Esophagus squamous epithelium (tissue), 5 donors: ENCODE measurements at regions not wholly inside any gene's neighbourhood (a gene's known extent, or its start where the extent isn't known, plus 50 kb on each side); places are given as distances from the start of the nearest gene placed in this dataset.

Experiments used
- DNase-seq: peaks from one replicate; lab custom pipeline; 2025; lab: John Stamatoyannopoulos, UW
- H3K27ac ChIP-seq, 4 donors: fragments of 200-600 bp; sonication (generic); one replicate each; pipeline ENCODE4 v1.5.1; 2016 to 2019; ENCODE audit warnings: mild to moderate bottlenecking in 1 of 4
- H3K27me3 ChIP-seq, 4 donors: fragments of 200-600 bp; sonication (generic); 1 replicate in 3 of 4; 2 replicates in 1 of 4; pipeline versions ENCODE4 v1.5.1 to v1.6.0; 2017 to 2021; ENCODE audit warnings: antibody characterized with exemption in 1 of 4
- H3K36me3 ChIP-seq, 3 donors: fragments of 200-600 bp; sonication (generic); one replicate each; pipeline ENCODE4 v1.5.1; 2016 to 2019
- H3K4me1 ChIP-seq, 3 donors: fragments of 200-600 bp; sonication (generic); one replicate each; pipeline ENCODE4 v1.5.1; 2017 to 2019
- H3K4me3 ChIP-seq, 4 donors: fragments of 200-600 bp; sonication (generic); 1 replicate in 3 of 4; 2 replicates in 1 of 4; pipeline ENCODE4 v1.5.1; 2016 to 2019; ENCODE audit warnings: mild to moderate bottlenecking in 2 of 4, moderate library complexity in 1 of 4
- H3K9me3 ChIP-seq, 3 donors: fragments of 200-600 bp; sonication (generic); one replicate each; pipeline ENCODE4 v1.5.1; 2016 to 2019
- POLR2A ChIP-seq, 4 donors: fragments of 450-650 bp; IDR thresholded peaks; one replicate each; pipeline ENCODE4 v1.6.1; 2017; ENCODE audit warnings: antibody characterized with exemption in 4 of 4, mild to moderate bottlenecking in 4 of 4, moderate library complexity in 3 of 4
- WGBS, 2 donors: methylation state at CpG; one replicate each; pipeline ENCODE4 v1.1.5; 2018; 5-methylcytosine and 5-hydroxymethylcytosine counted together
- intact Hi-C: fragments of 100-400 bp; cut with DNase I; formaldehyde crosslinking; loops from one replicate; pipeline ENCODE4 v1.15.0; 2022
- TF ChIP-seq, protein P1 (sequence below), 6 experiments: fragments of 450-650 bp in 4 of 6; fragments of 200-600 bp in 2 of 6; sonication (generic) in 2 of 6; IDR thresholded peaks; one replicate each; pipeline ENCODE4 v1.5.1; 2016 to 2019; ENCODE audit warnings: antibody characterized with exemption in 6 of 6, mild to moderate bottlenecking in 4 of 6, moderate library complexity in 4 of 6
- donor health status: DM: yes; HTN: yes; CAD: no.

GRCh38 chr4:54844911-54845310 lies 187.2 kb downstream of the KIT start:
- peaks cover 0 to 4% (median 0%) of the 10 kb centered on the region in 4 donors for H3K27me3 ChIP-seq
- no peaks in the 10 kb centered on the region for H3K9me3 ChIP-seq
- peaks cover 0 to 9% (median 0%) of the 10 kb centered on the region in 3 donors for H3K4me1 ChIP-seq
- no peaks in the 10 kb centered on the region for H3K36me3 ChIP-seq
- intact Hi-C loops = no loop called here
- no peak for DNase-seq
- TF ChIP-seq, protein P1, sequence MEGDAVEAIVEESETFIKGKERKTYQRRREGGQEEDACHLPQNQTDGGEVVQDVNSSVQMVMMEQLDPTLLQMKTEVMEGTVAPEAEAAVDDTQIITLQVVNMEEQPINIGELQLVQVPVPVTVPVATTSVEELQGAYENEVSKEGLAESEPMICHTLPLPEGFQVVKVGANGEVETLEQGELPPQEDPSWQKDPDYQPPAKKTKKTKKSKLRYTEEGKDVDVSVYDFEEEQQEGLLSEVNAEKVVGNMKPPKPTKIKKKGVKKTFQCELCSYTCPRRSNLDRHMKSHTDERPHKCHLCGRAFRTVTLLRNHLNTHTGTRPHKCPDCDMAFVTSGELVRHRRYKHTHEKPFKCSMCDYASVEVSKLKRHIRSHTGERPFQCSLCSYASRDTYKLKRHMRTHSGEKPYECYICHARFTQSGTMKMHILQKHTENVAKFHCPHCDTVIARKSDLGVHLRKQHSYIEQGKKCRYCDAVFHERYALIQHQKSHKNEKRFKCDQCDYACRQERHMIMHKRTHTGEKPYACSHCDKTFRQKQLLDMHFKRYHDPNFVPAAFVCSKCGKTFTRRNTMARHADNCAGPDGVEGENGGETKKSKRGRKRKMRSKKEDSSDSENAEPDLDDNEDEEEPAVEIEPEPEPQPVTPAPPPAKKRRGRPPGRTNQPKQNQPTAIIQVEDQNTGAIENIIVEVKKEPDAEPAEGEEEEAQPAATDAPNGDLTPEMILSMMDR (IDR thresholded peaks at IDR 0.05) = no peak
- TF ChIP-seq POLR2A (IDR thresholded peaks at IDR 0.05) = no peak
- WGBS, 2 donors = 75 to 84% methylated on average over 2 of the region's 2 CpGs
- H3K4me3 ChIP-seq = no peak overlapping the region
- H3K27ac ChIP-seq = no peak overlapping the region

GRCh38 chr4:54843946-54844345 lies 186.2 kb downstream of the KIT start:
- Histone ChIP-seq H3K27me3 (peaks cover 0 to 4% (median 0%) of the 10 kb centered on the region in 4 donors), H3K9me3 (no peaks in the 10 kb centered on the region), H3K36me3 (no peaks in the 10 kb centered on the region), H3K4me1 (peaks cover 0 to 9% (median 0%) of the 10 kb centered on the region in 3 donors), H3K27ac (no peak overlapping the region), H3K4me3 (no peak overlapping the region)
- no peak for TF ChIP-seq POLR2A (IDR thresholded peaks at IDR 0.05)
- TF ChIP-seq, protein P1 (IDR thresholded peaks at IDR 0.05) = no peak
- 64 to 68% methylated on average over 3 of the region's 3 CpGs for WGBS, 2 donors
- no peak for DNase-seq
- intact Hi-C loops = no loop called here

DNA sequence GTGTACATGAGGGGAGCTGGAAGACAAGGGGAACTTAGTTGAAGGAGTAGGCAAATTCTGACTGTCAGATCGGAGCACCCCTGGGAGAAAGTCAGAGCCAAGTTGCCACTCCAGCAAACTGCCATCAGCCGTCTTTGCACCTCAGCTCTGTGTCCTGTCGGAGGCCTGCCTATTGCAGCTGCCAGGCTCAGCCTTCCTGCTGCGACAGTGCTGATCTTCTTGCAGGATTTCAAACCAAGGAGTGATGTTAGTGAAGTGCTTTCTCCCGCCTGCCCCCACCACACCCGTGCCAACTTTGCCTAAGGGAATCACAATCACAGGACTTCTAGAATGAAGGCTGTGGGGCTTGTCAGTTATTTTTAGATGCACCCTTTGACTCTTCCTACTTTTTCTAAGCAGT lies 185.3 kb downstream of the KIT start:
- Histone ChIP-seq H3K4me1 (peaks cover 0 to 9% (median 0%) of the 10 kb centered on the region in 3 donors), H3K4me3 (no peak overlapping the region), H3K27ac (no peak overlapping the region), H3K9me3 (no peaks in the 10 kb centered on the region), H3K36me3 (no peaks in the 10 kb centered on the region), H3K27me3 (peaks cover 0 to 4% (median 0%) of the 10 kb centered on the region in 4 donors)
- intact Hi-C loops = no loop called here
- no peak for DNase-seq
- no peak for TF ChIP-seq POLR2A (IDR thresholded peaks at IDR 0.05)
- TF ChIP-seq, protein P1 (IDR thresholded peaks at IDR 0.05) = no peak
- WGBS, 2 donors = 62 to 87% methylated on average over 6 of the region's 6 CpGs

GRCh38 chr4:54842656-54843055 lies 184.9 kb downstream of the KIT start:
- TF ChIP-seq, protein P1 (IDR thresholded peaks at IDR 0.05) = no peak
- no peak for TF ChIP-seq POLR2A (IDR thresholded peaks at IDR 0.05)

GRCh38 chr4:54842226-54842625 lies 184.5 kb downstream of the KIT start:
- TF ChIP-seq, protein P1 (IDR thresholded peaks at IDR 0.05) = no peak
- no peak for TF ChIP-seq POLR2A (IDR thresholded peaks at IDR 0.05)
- no peak for DNase-seq
- Histone ChIP-seq H3K4me1 (peaks cover 0 to 9% (median 0%) of the 10 kb centered on the region in 3 donors), H3K27me3 (peaks cover 0 to 4% (median 0%) of the 10 kb centered on the region in 4 donors), H3K27ac (no peak overlapping the region), H3K4me3 (no peak overlapping the region), H3K36me3 (no peaks in the 10 kb centered on the region), H3K9me3 (no peaks in the 10 kb centered on the region)
- intact Hi-C loops = no loop called here
- WGBS, 2 donors = 67 to 89% methylated on average over 1 of the region's 1 CpG

More at GRCh38 chr4:54842656-54843055, 184.9 kb downstream of the KIT start:
- DNase-seq = no peak
- WGBS, 2 donors = 76 to 85% methylated on average over 5 of the region's 5 CpGs
- Histone ChIP-seq H3K27ac (no peak overlapping the region), H3K27me3 (peaks cover 0 to 4% (median 0%) of the 10 kb centered on the region in 4 donors), H3K4me3 (no peak overlapping the region), H3K36me3 (no peaks in the 10 kb centered on the region), H3K4me1 (peaks cover 0 to 9% (median 0%) of the 10 kb centered on the region in 3 donors), H3K9me3 (no peaks in the 10 kb centered on the region)
- intact Hi-C loops = no loop called here
